ENCODE measurements at regions not wholly inside any gene's neighbourhood (a gene's known extent, or its start where the extent isn't known, plus 50 kb on each side); places are given as distances from the start of the nearest gene placed in this dataset.
A peak's percentile ranks its signal among the peaks of the same experiment; 100 is the strongest.

DNA sequence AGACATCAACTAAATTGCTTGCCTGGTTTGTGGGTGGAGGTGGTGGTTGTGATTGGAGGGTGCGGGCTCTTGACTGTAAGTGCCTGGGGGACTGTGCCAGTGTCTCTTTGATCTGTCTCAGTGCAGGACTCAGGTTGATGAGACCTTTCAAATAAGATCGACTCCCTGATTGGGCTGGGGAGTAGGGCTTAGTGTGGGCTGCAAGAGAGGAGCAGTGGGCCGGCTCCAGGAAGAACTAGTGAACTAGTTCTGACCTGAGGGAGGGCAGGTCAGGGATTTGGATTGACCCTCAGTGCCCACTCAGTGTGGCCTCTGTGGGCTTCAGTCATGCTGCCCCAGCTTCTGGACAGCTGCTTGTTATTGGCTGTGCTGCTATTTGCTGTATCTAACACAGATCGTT is 130.6 kb upstream of the CACNA1E start:
- Histone ChIP-seq H3K4ac (ENCODE audit: low read depth, low read length) (no peak overlapping the region), H3K23ac (ENCODE audit: low read length) (no peak overlapping the region), H3K79me2 (ENCODE audit: control insufficient read depth, insufficient read depth, low read length) (no peaks in the 10 kb centered on the region), H3K4me2 (ENCODE audit: low read length) (no peak overlapping the region), H3K56ac (ENCODE audit: low read length) (no peak overlapping the region), H3K9ac (ENCODE audit: low read length) (no peak overlapping the region), H3K36me3 (ENCODE audit: control insufficient read depth, insufficient read depth, low read length) (no peaks in the 10 kb centered on the region), H4K5ac (ENCODE audit: low read length) (no peak overlapping the region), H3K27ac (ENCODE audit: low read depth, low read length) (no peak overlapping the region), H3K27me3 (ENCODE audit: insufficient read depth, low read length, poor library complexity) (no peaks in the 10 kb centered on the region), H3K79me1 (ENCODE audit: low read length) (no peaks in the 10 kb centered on the region), H3K4me3 (ENCODE audit: low read length) (no peak overlapping the region), H2BK5ac (ENCODE audit: low read length) (no peak overlapping the region), H2BK15ac (replicated peaks; ENCODE audit: low read depth) (no peak overlapping the region), H2BK120ac (ENCODE audit: low read depth, low read length) (no peak overlapping the region), H4K8ac (ENCODE audit: low read depth, low read length) (no peak overlapping the region), H2AK5ac (ENCODE audit: low read length) (no peak overlapping the region), H3K18ac (ENCODE audit: low read length) (no peak overlapping the region), H3K4me1 (ENCODE audit: control insufficient read depth, low read depth, low read length) (no peaks in the 10 kb centered on the region)
- WGBS (ENCODE audit: extremely low coverage, insufficient coverage, low lambda C conversion rate): no CpG with 5 or more reads among the region's 4 CpGs
- no peak for DNase-seq

DNA sequence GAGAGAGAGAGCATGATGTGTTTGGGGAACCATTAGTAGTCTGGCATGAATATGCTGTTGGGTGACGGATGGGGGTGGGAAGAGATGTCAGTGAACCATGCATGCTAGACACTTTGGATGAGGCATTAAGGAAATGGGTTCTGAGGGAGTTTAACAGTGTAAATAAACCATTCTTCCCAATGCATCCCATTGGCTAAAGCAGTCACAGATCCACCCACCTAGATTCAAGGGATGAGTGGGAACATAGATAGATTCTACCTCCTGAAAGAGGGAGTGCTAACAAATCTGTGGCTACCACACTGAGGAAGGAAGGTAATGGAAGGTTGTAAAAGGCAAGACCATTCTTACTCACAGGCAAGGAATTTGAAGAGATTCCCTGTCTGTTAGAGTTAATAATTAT is 129.8 kb upstream of the CACNA1E start:
- H3K79me2 ChIP-seq (ENCODE audit: control insufficient read depth, insufficient read depth, low read length): no peaks in the 10 kb centered on the region
- no peaks in the 10 kb centered on the region for H3K79me1 ChIP-seq (ENCODE audit: low read length)
- no peaks in the 10 kb centered on the region for H3K36me3 ChIP-seq (ENCODE audit: control insufficient read depth, insufficient read depth, low read length)
- H3K27ac ChIP-seq (ENCODE audit: low read depth, low read length): no peak overlapping the region
- H3K4me2 ChIP-seq (ENCODE audit: low read length): no peak overlapping the region
- H3K4ac ChIP-seq (ENCODE audit: low read depth, low read length): no peak overlapping the region
- H2BK120ac ChIP-seq (ENCODE audit: low read depth, low read length): no peak overlapping the region
- WGBS (ENCODE audit: extremely low coverage, insufficient coverage, low lambda C conversion rate): no CpG with 5 or more reads among the region's 1 CpG
- no peak overlapping the region for H3K18ac ChIP-seq (ENCODE audit: low read length)
- no peak overlapping the region for H3K4me3 ChIP-seq (ENCODE audit: low read length)
- no peak overlapping the region for H3K9ac ChIP-seq (ENCODE audit: low read length)
- no peak overlapping the region for H2BK5ac ChIP-seq (ENCODE audit: low read length)
- H3K27me3 ChIP-seq (ENCODE audit: insufficient read depth, low read length, poor library complexity): no peaks in the 10 kb centered on the region
- DNase-seq: no peak
- H3K23ac ChIP-seq (ENCODE audit: low read length): no peak overlapping the region
- no peak overlapping the region for H2AK5ac ChIP-seq (ENCODE audit: low read length)
- no peak overlapping the region for H4K5ac ChIP-seq (ENCODE audit: low read length)
- no peak overlapping the region for H3K56ac ChIP-seq (ENCODE audit: low read length)
- no peak overlapping the region for H4K8ac ChIP-seq (ENCODE audit: low read depth, low read length)
- H2BK15ac ChIP-seq (replicated peaks; ENCODE audit: low read depth): no peak overlapping the region
- H3K4me1 ChIP-seq (ENCODE audit: control insufficient read depth, low read depth, low read length): no peaks in the 10 kb centered on the region

- no peak overlapping the region for H4K8ac ChIP-seq (ENCODE audit: low read depth, low read length)
- no peak overlapping the region for H2BK120ac ChIP-seq (ENCODE audit: low read depth, low read length)
- no peak overlapping the region for H3K4me2 ChIP-seq (ENCODE audit: low read length)
- no CpG with 5 or more reads among the region's 3 CpGs for WGBS (ENCODE audit: extremely low coverage, insufficient coverage, low lambda C conversion rate)
- no peak overlapping the region for H3K27ac ChIP-seq (ENCODE audit: low read depth, low read length)
- no peak overlapping the region for H3K4ac ChIP-seq (ENCODE audit: low read depth, low read length)
- no peak overlapping the region for H2BK5ac ChIP-seq (ENCODE audit: low read length)
- no peaks in the 10 kb centered on the region for H3K79me1 ChIP-seq (ENCODE audit: low read length)
- no peaks in the 10 kb centered on the region for H3K36me3 ChIP-seq (ENCODE audit: control insufficient read depth, insufficient read depth, low read length)
- DNase-seq: no peak
- no peak overlapping the region for H3K56ac ChIP-seq (ENCODE audit: low read length)
- H3K4me3 ChIP-seq (ENCODE audit: low read length): no peak overlapping the region
- no peaks in the 10 kb centered on the region for H3K27me3 ChIP-seq (ENCODE audit: insufficient read depth, low read length, poor library complexity)
- no peaks in the 10 kb centered on the region for H3K79me2 ChIP-seq (ENCODE audit: control insufficient read depth, insufficient read depth, low read length)
- H3K4me1 ChIP-seq (ENCODE audit: control insufficient read depth, low read depth, low read length): no peaks in the 10 kb centered on the region
- no peak overlapping the region for H2AK5ac ChIP-seq (ENCODE audit: low read length)
- H3K9ac ChIP-seq (ENCODE audit: low read length): no peak overlapping the region
- H2BK15ac ChIP-seq (replicated peaks; ENCODE audit: low read depth): no peak overlapping the region
- no peak overlapping the region for H3K18ac ChIP-seq (ENCODE audit: low read length)
- H4K5ac ChIP-seq (ENCODE audit: low read length): no peak overlapping the region
- H3K23ac ChIP-seq (ENCODE audit: low read length): no peak overlapping the region
Observed at GRCh38 chr1:181354865-181355264, 128.5 kb upstream of the CACNA1E start.

DNA sequence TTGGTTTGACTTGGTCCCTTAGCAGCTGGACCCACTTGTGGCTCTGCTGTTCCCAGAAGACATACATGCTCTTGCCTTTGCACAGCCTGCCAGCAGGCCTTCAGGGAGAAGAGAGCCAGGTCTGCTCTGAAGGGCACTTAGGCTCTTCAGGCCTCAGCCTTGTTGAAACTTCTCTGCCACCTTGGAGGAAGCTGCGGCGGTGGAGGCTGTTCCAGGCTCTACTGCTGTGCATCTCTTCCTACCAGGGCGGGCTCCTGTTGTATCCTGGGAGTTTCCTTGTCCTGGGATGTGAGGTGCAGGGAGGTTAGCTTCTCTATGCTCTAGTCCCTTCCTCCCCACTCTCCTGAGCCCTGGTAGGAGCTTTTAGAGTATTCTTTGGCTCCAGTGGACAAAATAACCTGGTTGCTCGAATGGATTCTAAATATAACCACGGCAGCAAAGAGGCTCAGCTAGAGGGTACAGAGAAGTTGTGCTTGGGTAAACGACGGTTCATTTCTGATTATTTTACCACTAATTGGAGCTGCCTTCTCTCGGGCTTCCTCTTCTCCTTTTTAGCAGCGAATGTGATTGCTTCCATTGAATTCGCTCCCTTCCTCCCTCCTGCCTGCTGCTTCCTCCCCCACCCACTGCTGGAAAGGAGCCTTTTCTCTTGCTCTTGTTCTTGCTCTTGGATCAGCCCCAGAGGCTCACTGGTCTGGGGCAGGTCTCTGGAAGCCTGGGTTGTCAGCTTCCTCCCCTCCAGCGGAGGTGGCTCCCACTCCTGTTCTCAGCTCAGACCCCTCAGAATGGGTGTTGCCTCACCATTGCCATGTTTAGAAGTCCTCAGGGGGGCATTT is 126.6 kb upstream of the CACNA1E start:
- no peak overlapping the region for H3K18ac ChIP-seq (ENCODE audit: low read length)
- H3K79me2 ChIP-seq (ENCODE audit: control insufficient read depth, insufficient read depth, low read length): no peaks in the 10 kb centered on the region
- H3K4me3 ChIP-seq (ENCODE audit: low read length): no peak overlapping the region
- no peak overlapping the region for H2BK15ac ChIP-seq (replicated peaks; ENCODE audit: low read depth)
- no peak overlapping the region for H3K9ac ChIP-seq (ENCODE audit: low read length)
- no peak overlapping the region for H4K5ac ChIP-seq (ENCODE audit: low read length)
- H3K36me3 ChIP-seq (ENCODE audit: control insufficient read depth, insufficient read depth, low read length): no peaks in the 10 kb centered on the region
- H4K8ac ChIP-seq (ENCODE audit: low read depth, low read length): no peak overlapping the region
- DNase-seq: peak; percentile 13
- H3K4me2 ChIP-seq (ENCODE audit: low read length): no peak overlapping the region
- H3K23ac ChIP-seq (ENCODE audit: low read length): no peak overlapping the region
- no peaks in the 10 kb centered on the region for H3K79me1 ChIP-seq (ENCODE audit: low read length)
- H3K4ac ChIP-seq (ENCODE audit: low read depth, low read length): no peak overlapping the region
- no peak overlapping the region for H2BK5ac ChIP-seq (ENCODE audit: low read length)
- H3K56ac ChIP-seq (ENCODE audit: low read length): no peak overlapping the region
- no peaks in the 10 kb centered on the region for H3K27me3 ChIP-seq (ENCODE audit: insufficient read depth, low read length, poor library complexity)
- H2BK120ac ChIP-seq (ENCODE audit: low read depth, low read length): no peak overlapping the region
- no peak overlapping the region for H3K27ac ChIP-seq (ENCODE audit: low read depth, low read length)
- H2AK5ac ChIP-seq (ENCODE audit: low read length): no peak overlapping the region
- WGBS (ENCODE audit: extremely low coverage, insufficient coverage, low lambda C conversion rate): no CpG with 5 or more reads among the region's 11 CpGs
- no peaks in the 10 kb centered on the region for H3K4me1 ChIP-seq (ENCODE audit: control insufficient read depth, low read depth, low read length)

DNA sequence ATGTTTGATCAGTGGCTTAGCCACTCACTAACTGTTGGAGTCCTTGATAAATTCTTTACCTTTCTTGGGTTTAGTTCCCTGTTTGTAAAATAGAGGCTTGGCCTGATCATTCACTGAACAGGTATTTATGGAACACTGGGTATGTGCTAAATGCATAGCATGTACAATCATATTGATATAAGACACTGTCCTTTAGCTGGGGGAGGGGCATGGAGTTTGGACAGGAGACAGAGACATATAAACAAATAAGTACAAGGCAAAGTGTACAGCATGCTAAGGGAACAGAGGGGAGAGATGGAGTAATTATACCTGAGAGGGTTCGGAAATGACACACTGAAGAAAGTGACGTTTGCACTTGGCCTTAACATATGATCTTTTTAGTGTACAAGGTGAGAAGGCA is 124.3 kb upstream of the CACNA1E start:
- no peak overlapping the region for H3K56ac ChIP-seq (ENCODE audit: low read length)
- DNase-seq: no peak
- H2AK5ac ChIP-seq (ENCODE audit: low read length): no peak overlapping the region
- no peak overlapping the region for H2BK5ac ChIP-seq (ENCODE audit: low read length)
- H3K79me2 ChIP-seq (ENCODE audit: control insufficient read depth, insufficient read depth, low read length): no peaks in the 10 kb centered on the region
- H4K8ac ChIP-seq (ENCODE audit: low read depth, low read length): no peak overlapping the region
- H3K4ac ChIP-seq (ENCODE audit: low read depth, low read length): no peak overlapping the region
- no peak overlapping the region for H3K18ac ChIP-seq (ENCODE audit: low read length)
- no peaks in the 10 kb centered on the region for H3K79me1 ChIP-seq (ENCODE audit: low read length)
- no peak overlapping the region for H2BK120ac ChIP-seq (ENCODE audit: low read depth, low read length)
- H3K9ac ChIP-seq (ENCODE audit: low read length): no peak overlapping the region
- no peak overlapping the region for H3K23ac ChIP-seq (ENCODE audit: low read length)
- no peak overlapping the region for H3K27ac ChIP-seq (ENCODE audit: low read depth, low read length)
- no peak overlapping the region for H3K4me2 ChIP-seq (ENCODE audit: low read length)
- H3K36me3 ChIP-seq (ENCODE audit: control insufficient read depth, insufficient read depth, low read length): no peaks in the 10 kb centered on the region
- WGBS (ENCODE audit: extremely low coverage, insufficient coverage, low lambda C conversion rate): no CpG with 5 or more reads among the region's 2 CpGs
- H3K4me1 ChIP-seq (ENCODE audit: control insufficient read depth, low read depth, low read length): no peaks in the 10 kb centered on the region
- no peak overlapping the region for H2BK15ac ChIP-seq (replicated peaks; ENCODE audit: low read depth)
- H3K27me3 ChIP-seq (ENCODE audit: insufficient read depth, low read length, poor library complexity): no peaks in the 10 kb centered on the region
- H3K4me3 ChIP-seq (ENCODE audit: low read length): no peak overlapping the region
- no peak overlapping the region for H4K5ac ChIP-seq (ENCODE audit: low read length)

DNA sequence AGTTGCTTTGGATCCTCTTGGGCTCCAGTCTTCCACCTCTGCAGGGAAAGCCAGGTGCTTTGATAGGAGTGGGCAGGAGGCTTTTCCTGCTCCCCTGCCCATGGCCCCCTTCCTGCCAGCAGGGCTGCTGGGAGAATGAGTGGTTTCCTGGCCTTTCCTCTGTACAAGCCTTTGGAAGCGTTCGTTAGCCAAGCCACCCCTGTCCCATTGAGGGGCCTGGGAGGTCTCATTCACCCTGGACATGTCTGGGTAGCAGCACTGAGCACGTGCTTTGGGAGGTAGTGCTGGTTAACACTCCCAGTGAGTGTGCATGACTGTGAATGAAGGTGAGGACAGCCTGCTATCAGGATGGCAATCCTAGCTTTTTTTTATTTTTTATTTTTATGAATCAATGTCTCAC is 118.5 kb upstream of the CACNA1E start:
- WGBS (ENCODE audit: extremely low coverage, insufficient coverage, low lambda C conversion rate): no CpG with 5 or more reads among the region's 3 CpGs
- no peak overlapping the region for H3K18ac ChIP-seq (ENCODE audit: low read length)
- no peak overlapping the region for H2BK120ac ChIP-seq (ENCODE audit: low read depth, low read length)
- H2BK5ac ChIP-seq (ENCODE audit: low read length): no peak overlapping the region
- H3K36me3 ChIP-seq (ENCODE audit: control insufficient read depth, insufficient read depth, low read length): no peaks in the 10 kb centered on the region
- H3K23ac ChIP-seq (ENCODE audit: low read length): no peak overlapping the region
- no peak overlapping the region for H2BK15ac ChIP-seq (replicated peaks; ENCODE audit: low read depth)
- H3K4me2 ChIP-seq (ENCODE audit: low read length): no peak overlapping the region
- no peak overlapping the region for H2AK5ac ChIP-seq (ENCODE audit: low read length)
- no peaks in the 10 kb centered on the region for H3K79me1 ChIP-seq (ENCODE audit: low read length)
- H3K4ac ChIP-seq (ENCODE audit: low read depth, low read length): no peak overlapping the region
- DNase-seq: no peak
- no peaks in the 10 kb centered on the region for H3K4me1 ChIP-seq (ENCODE audit: control insufficient read depth, low read depth, low read length)
- no peak overlapping the region for H3K27ac ChIP-seq (ENCODE audit: low read depth, low read length)
- H3K27me3 ChIP-seq (ENCODE audit: insufficient read depth, low read length, poor library complexity): no peaks in the 10 kb centered on the region
- no peak overlapping the region for H3K9ac ChIP-seq (ENCODE audit: low read length)
- no peak overlapping the region for H3K4me3 ChIP-seq (ENCODE audit: low read length)
- H3K79me2 ChIP-seq (ENCODE audit: control insufficient read depth, insufficient read depth, low read length): no peaks in the 10 kb centered on the region
- no peak overlapping the region for H3K56ac ChIP-seq (ENCODE audit: low read length)
- no peak overlapping the region for H4K8ac ChIP-seq (ENCODE audit: low read depth, low read length)
- H4K5ac ChIP-seq (ENCODE audit: low read length): no peak overlapping the region

All from mesendoderm (in vitro differentiated cells).